ENCODE measurements at regions not wholly inside any gene's neighbourhood (a gene's known extent, or its start where the extent isn't known, plus 50 kb on each side); places are given as distances from the start of the nearest gene placed in this dataset.
"Not testable (repeated sequence)": the region's sequence is repeated elsewhere in the genome, so short reads cannot be mapped to it uniquely, and the experiment has no call there.

GRCh38 chr12:108420421-108420820, 81.3 kb upstream of the CMKLR1 start:
- TF ChIP-seq CTCF (conservative IDR thresholded peaks at IDR 0.05; ENCODE audit: low read depth in 2 of 2); POLR2AphosphoS5 (IDR thresholded peaks at IDR 0.05; ENCODE audit: low read depth); EZH2 (IDR thresholded peaks at IDR 0.05; ENCODE audit: low read depth, unreplicated experiment); JUNB (IDR thresholded peaks at IDR 0.05; ENCODE audit: unreplicated experiment); REST (IDR thresholded peaks at IDR 0.05; ENCODE audit: unreplicated experiment); NANOG (IDR thresholded peaks at IDR 0.05; ENCODE audit: borderline replicate concordance); CREB1 (CRISPR knock-in tag; IDR thresholded peaks at IDR 0.05; ENCODE audit: low read depth); ZNF462 (CRISPR knock-in tag; IDR thresholded peaks at IDR 0.05); ZNF331 (CRISPR knock-in tag; IDR thresholded peaks at IDR 0.05; ENCODE audit: low read depth); EZH2phosphoT487 (IDR thresholded peaks at IDR 0.05; ENCODE audit: unreplicated experiment); ETS1 (IDR thresholded peaks at IDR 0.05); STAT1 (IDR thresholded peaks at IDR 0.05; ENCODE audit: unreplicated experiment): not testable (repeated sequence)

Data from GM23338 (cell line).